Lower lobe of right lung (tissue), 2 donors: ENCODE measurements at regions not wholly inside any gene's neighbourhood (a gene's known extent, or its start where the extent isn't known, plus 50 kb on each side); places are given as distances from the start of the nearest gene placed in this dataset.
"Not testable (repeated sequence)": the region's sequence is repeated elsewhere in the genome, so short reads cannot be mapped to it uniquely, and the experiment has no call there.

Experiments
- ATAC-seq, 2 donors: fragments of 200-7000 bp; cut with Tn5 transposase; one replicate each; pipeline ENCODE4 v1.9.1; 2020 to 2022; ENCODE audit warnings: mild to moderate bottlenecking in 2 of 2, moderate library complexity in 2 of 2
- DNase-seq: peaks from one replicate; pipeline ENCODE4 v3.0.0-alpha.2; 2020
- H3K27ac ChIP-seq: fragments of 200-600 bp; one replicate; pipeline ENCODE4 v1.8.0; 2022
- H3K27me3 ChIP-seq: fragments of 200-600 bp; one replicate; pipeline ENCODE4 v1.8.0; 2022; ENCODE audit warnings: low read depth
- H3K36me3 ChIP-seq: fragments of 200-600 bp; one replicate; pipeline ENCODE4 v1.8.0; 2022; ENCODE audit warnings: mild to moderate bottlenecking
- H3K4me1 ChIP-seq: fragments of 200-600 bp; one replicate; pipeline ENCODE4 v1.8.0; 2022
- H3K4me3 ChIP-seq: fragments of 200-600 bp; one replicate; pipeline ENCODE4 v1.8.0; 2022; ENCODE audit warnings: mild to moderate bottlenecking
- H3K9me3 ChIP-seq: fragments of 200-600 bp; one replicate; pipeline ENCODE4 v1.8.0; 2022
- CTCF ChIP-seq: fragments of 200-600 bp; IDR thresholded peaks from one replicate; pipeline ENCODE4 v1.8.0; 2022; ENCODE audit warnings: antibody characterized with exemption, mild to moderate bottlenecking
- intact Hi-C: fragments of 100-400 bp; cut with DNase I; formaldehyde crosslinking; loops from one replicate; pipeline ENCODE4 v1.11.0; 2022
- donor health status: DM: no; HTN: yes; CAD: no; lungs with severe emphysema.

DNA sequence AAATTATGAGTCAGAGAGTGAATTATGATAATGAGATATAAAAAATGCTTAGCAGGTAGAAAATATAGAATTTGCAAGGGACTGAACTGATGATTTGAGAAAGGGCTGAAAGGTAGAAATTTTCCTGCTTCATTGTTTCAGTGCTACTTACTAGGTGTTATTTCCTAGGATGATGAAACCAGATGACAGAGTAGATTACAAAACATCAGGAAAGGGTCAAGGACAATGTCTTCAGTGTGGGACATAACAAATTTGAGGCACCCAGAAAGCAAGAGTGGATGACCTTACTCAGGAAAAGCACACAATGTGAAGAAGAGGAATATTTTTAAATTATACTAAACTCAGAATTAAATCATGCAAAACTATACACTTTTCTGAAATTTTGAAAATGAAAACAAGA, 102.1 kb downstream of the SHCBP1 start:
- no peak for TF ChIP-seq CTCF
- H3K4me3 ChIP-seq = no peak overlapping the region
- DNase-seq (no peak), ATAC-seq (no peak)
- H3K9me3 ChIP-seq = peaks cover 4% of the 10 kb centered on the region
- H3K4me1 ChIP-seq = no peaks in the 10 kb centered on the region
- H3K36me3 ChIP-seq = no peaks in the 10 kb centered on the region
- no peaks in the 10 kb centered on the region for H3K27me3 ChIP-seq
- intact Hi-C loops = no loop called here
- no peak overlapping the region for H3K27ac ChIP-seq

DNA sequence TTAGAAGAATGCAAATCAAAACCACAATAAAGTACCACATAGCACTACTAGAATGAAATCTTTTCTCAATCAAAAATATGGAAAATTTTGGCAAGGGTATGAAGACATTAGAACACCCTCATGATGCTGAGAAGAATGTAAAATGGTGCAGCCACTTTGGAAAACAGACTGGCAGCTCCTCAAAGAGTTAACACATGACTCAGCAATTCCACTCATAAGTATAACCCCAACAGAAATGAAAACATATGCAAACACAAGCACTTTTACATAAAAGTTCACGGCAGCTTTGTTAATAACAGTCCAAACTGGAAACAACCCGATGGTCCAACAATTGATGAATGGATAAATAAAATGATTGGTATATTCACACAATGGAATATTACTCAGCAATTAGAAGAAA, 124.5 kb downstream of the SHCBP1 start:
- H3K27me3 ChIP-seq = no peaks in the 10 kb centered on the region
- H3K4me3 ChIP-seq = no peak overlapping the region
- no peaks in the 10 kb centered on the region for H3K36me3 ChIP-seq
- no peak overlapping the region for H3K27ac ChIP-seq
- ATAC-seq = no peak
- intact Hi-C loops = no loop called here
- no peaks in the 10 kb centered on the region for H3K9me3 ChIP-seq
- no peak for DNase-seq
- H3K4me1 ChIP-seq = no peaks in the 10 kb centered on the region
- no peak for TF ChIP-seq CTCF

DNA sequence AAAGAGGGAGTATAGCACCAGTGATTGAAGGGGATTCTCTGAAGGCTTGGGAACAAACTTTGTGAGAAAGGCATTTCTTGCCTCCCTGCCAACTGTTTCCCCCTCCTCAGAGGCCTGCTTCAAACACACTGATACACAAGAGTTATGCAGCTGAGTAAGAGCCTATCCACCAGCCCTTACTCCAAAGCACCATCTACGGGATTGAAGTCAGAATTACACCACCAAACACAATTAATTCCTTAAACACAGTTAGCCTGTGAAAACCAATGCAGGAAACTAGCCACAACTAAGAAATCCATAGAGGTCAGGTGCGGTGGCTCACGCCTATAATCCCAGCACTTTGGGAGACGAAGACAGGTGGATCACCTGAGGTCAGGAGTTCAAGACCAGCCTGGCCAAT, 138.3 kb downstream of the SHCBP1 start:
- H3K9me3 ChIP-seq = no peaks in the 10 kb centered on the region
- no peak overlapping the region for H3K27ac ChIP-seq
- no peak overlapping the region for H3K4me3 ChIP-seq
- no peaks in the 10 kb centered on the region for H3K36me3 ChIP-seq
- intact Hi-C loops = no loop called here
- TF ChIP-seq CTCF = no peak
- H3K4me1 ChIP-seq = no peaks in the 10 kb centered on the region
- H3K27me3 ChIP-seq = no peaks in the 10 kb centered on the region
- no peak for DNase-seq
- no peak for ATAC-seq

GRCh38 chr16:46466239-46466638, 154.9 kb downstream of the SHCBP1 start:
- TF ChIP-seq CTCF = no peak
- intact Hi-C loops = no loop called here
- no peak overlapping the region for H3K4me3 ChIP-seq
- H3K9me3 ChIP-seq = peaks cover 25% of the 10 kb centered on the region
- H3K27me3 ChIP-seq = no peaks in the 10 kb centered on the region
- H3K4me1 ChIP-seq = no peaks in the 10 kb centered on the region
- DNase-seq = no peak
- no peak overlapping the region for H3K27ac ChIP-seq
- no peak for ATAC-seq
- no peaks in the 10 kb centered on the region for H3K36me3 ChIP-seq

DNA sequence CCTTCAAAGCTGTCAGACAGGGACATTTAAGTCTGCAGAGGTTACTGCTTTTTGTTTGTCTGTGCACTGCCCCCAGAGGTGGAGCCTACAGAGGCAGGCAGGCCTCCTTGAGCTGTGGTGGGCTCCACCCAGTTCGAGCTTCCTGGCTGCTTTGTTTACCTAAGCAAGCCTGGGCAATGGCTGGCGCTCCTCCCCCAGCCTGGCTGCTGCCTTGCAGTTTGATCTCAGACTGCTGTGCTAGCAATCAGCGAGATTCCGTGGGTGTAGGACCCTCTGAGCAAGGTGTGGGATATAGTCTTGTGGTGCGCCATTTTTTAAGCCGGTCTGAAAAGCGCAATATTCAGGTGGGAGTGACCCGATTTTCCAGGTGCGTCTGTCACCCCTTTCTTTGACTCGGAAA, 166.4 kb downstream of the SHCBP1 start:
- H3K4me1 ChIP-seq, H3K27me3 ChIP-seq, H3K36me3 ChIP-seq, H3K9me3 ChIP-seq, intact Hi-C loops, H3K4me3 ChIP-seq, H3K27ac ChIP-seq, ATAC-seq, DNase-seq: not testable (repeated sequence)

- ATAC-seq = no peak
- H3K9me3 ChIP-seq = no peaks in the 10 kb centered on the region
- intact Hi-C loops = no loop called here
- H3K4me1 ChIP-seq = no peaks in the 10 kb centered on the region
- H3K4me3 ChIP-seq = no peak overlapping the region
- H3K27me3 ChIP-seq = no peaks in the 10 kb centered on the region
- H3K27ac ChIP-seq = no peak overlapping the region
- DNase-seq = peak; percentile 12
- no peak for TF ChIP-seq CTCF
- no peaks in the 10 kb centered on the region for H3K36me3 ChIP-seq
Observed at GRCh38 chr16:46428108-46429061, 192.8 kb downstream of the SHCBP1 start.
